B cell (primary cell): ENCODE measurements at regions not wholly inside any gene's neighbourhood (a gene's known extent, or its start where the extent isn't known, plus 50 kb on each side); places are given as distances from the start of the nearest gene placed in this dataset.

Experiments
- ATAC-seq: fragments of 200-7000 bp; cut with Tn5 transposase; one replicate; pipeline ENCODE4 v1.10.0; 2021; ENCODE audit warnings: low read depth, mild to moderate bottlenecking, moderate number of reproducible peaks, moderate library complexity
- CTCF ChIA-PET: fragments of 350-600 bp; sonication (Branson Sonifier 250); formaldehyde crosslinking; loops from one replicate; lab custom pipeline; 2021; ENCODE audit warnings: antibody characterized with exemption, inconsistent platforms; lab: Charles Lee
- POLR2A ChIA-PET: fragments of 350-600 bp; sonication (Branson Sonifier 250); formaldehyde crosslinking; loops from one replicate; lab custom pipeline; 2021; ENCODE audit warnings: antibody characterized with exemption; lab: Charles Lee
- DNase-seq: peaks from one replicate; pipeline ENCODE4 v3.0.0; 2013
- H2AFZ ChIP-seq: 2 replicates; pipeline ENCODE4 v1.6.1; 2012; ENCODE audit warnings: mild to moderate bottlenecking, low read depth, low read length; ENCODE audit not compliant: insufficient read depth, poor library complexity, severe bottlenecking
- H3K27ac ChIP-seq, 2 donors: 1 replicate in 1 of 2; 2 replicates in 1 of 2; pipeline ENCODE4 v1.5.1; 2012 to 2013; ENCODE audit warnings: low read length in 2 of 2, mild to moderate bottlenecking in 2 of 2, moderate library complexity in 1 of 2
- H3K27me3 ChIP-seq, 4 experiments: fragments of 200-600 bp in 1 of 4; sonication (generic) in 1 of 4; replicated peaks in 1 of 4; 1 replicate in 2 of 4; 2 replicates in 2 of 4; pipeline versions ENCODE4 v1.6.1 to v1.7.0; 2013 to 2016; ENCODE audit warnings: low read length in 3 of 4, mild to moderate bottlenecking in 2 of 4, mixed read lengths in 1 of 4, moderate library complexity in 1 of 4; ENCODE audit not compliant: insufficient read depth in 4 of 4, control insufficient read depth in 3 of 4; ENCODE audit errors: control extremely low read depth in 1 of 4
- H3K36me3 ChIP-seq, 2 experiments: replicated peaks in 1 of 2; 1 replicate in 1 of 2; 2 replicates in 1 of 2; pipeline versions ENCODE4 v1.6.1 to v1.7.1; 2013; ENCODE audit warnings: low read length in 1 of 2; ENCODE audit not compliant: insufficient read depth in 2 of 2, control insufficient read depth in 1 of 2; ENCODE audit errors: control extremely low read depth in 1 of 2, extremely low read depth in 1 of 2
- H3K4me1 ChIP-seq, 2 donors: fragments of 200-600 bp in 1 of 2; sonication (generic) in 1 of 2; 1 replicate in 1 of 2; 2 replicates in 1 of 2; pipeline versions ENCODE4 v1.5.1 to v1.6.1; 2013 to 2017; ENCODE audit warnings: low read length in 2 of 2; ENCODE audit not compliant: control insufficient read depth in 2 of 2, insufficient read depth in 2 of 2
- H3K4me2 ChIP-seq: replicated peaks from 2 replicates; pipeline ENCODE3; 2012; ENCODE audit warnings: mild to moderate bottlenecking, low read depth, low read length; ENCODE audit not compliant: poor library complexity, severe bottlenecking
- H3K4me3 ChIP-seq, 5 experiments: fragments of 200-600 bp in 1 of 5; sonication (generic) in 1 of 5; 1 replicate in 3 of 5; 2 replicates in 2 of 5; pipeline versions ENCODE4 v1.5.1 to v1.7.0; 2011 to 2016; ENCODE audit warnings: low read length in 4 of 5, mild to moderate bottlenecking in 4 of 5, low read depth in 2 of 5, control low read depth in 1 of 5, moderate library complexity in 1 of 5; ENCODE audit not compliant: insufficient read depth in 1 of 5; ENCODE audit errors: control extremely low read depth in 1 of 5, extremely low read depth in 1 of 5
- H3K79me2 ChIP-seq: fragments of 200-600 bp; sonication (generic); one replicate; pipeline ENCODE4 v1.6.0; 2016; ENCODE audit warnings: low read length; ENCODE audit not compliant: control insufficient read depth, insufficient read depth
- H3K9ac ChIP-seq: fragments of 200-600 bp; sonication (generic); 2 replicates; pipeline ENCODE4 v1.6.1; 2017; ENCODE audit warnings: mild to moderate bottlenecking, low read length, moderate library complexity
- H3K9me3 ChIP-seq, 3 donors: one replicate each; pipeline versions ENCODE4 v1.6.1 to v1.7.1; 2013; ENCODE audit warnings: low read length in 2 of 3; ENCODE audit not compliant: control insufficient read depth in 2 of 3, insufficient read depth in 1 of 3; ENCODE audit errors: control extremely low read depth in 1 of 3
- H4K20me1 ChIP-seq: 2 replicates; pipeline ENCODE4 v1.6.0; 2012; ENCODE audit warnings: mild to moderate bottlenecking, low read length; ENCODE audit not compliant: insufficient read depth, control insufficient read depth, poor library complexity, severe bottlenecking
- H3K27ac Mint-ChIP-seq: one replicate; pipeline ENCODE4 v1.8.0; 2021; ENCODE audit warnings: mixed read lengths
- H3K27me3 Mint-ChIP-seq: one replicate; pipeline ENCODE4 v1.8.0; 2021; ENCODE audit warnings: mixed read lengths
- H3K4me1 Mint-ChIP-seq: one replicate; pipeline ENCODE4 v1.8.0; 2021; ENCODE audit warnings: mixed read lengths
- H3K4me3 Mint-ChIP-seq: one replicate; pipeline ENCODE4 v1.8.0; 2021; ENCODE audit warnings: mixed read lengths
- H3K9me3 Mint-ChIP-seq: one replicate; pipeline ENCODE4 v1.8.0; 2022; ENCODE audit warnings: mixed read lengths; ENCODE audit not compliant: insufficient read depth
- EZH2 ChIP-seq: IDR thresholded peaks from 2 replicates; pipeline ENCODE4 v1.6.1; 2012; ENCODE audit warnings: borderline replicate concordance, low read depth, mild to moderate bottlenecking, moderate library complexity, low read length; ENCODE audit not compliant: insufficient read depth, poor library complexity, severe bottlenecking
- WGBS: methylation state at CpG from one replicate; pipeline ENCODE4 v1.1.5; 2013; ENCODE audit warnings: missing lambda C conversion rate; ENCODE audit not compliant: insufficient coverage; 5-methylcytosine and 5-hydroxymethylcytosine counted together
- intact Hi-C: fragments of 100-400 bp; cut with micrococcal nuclease; formaldehyde crosslinking; loops from one replicate; pipeline ENCODE4 v1.10.0; 2022
- TF ChIP-seq, protein P1 (sequence below): fragments of 200-600 bp; IDR thresholded peaks from one replicate; pipeline ENCODE4 v1.8.0; 2022; ENCODE audit warnings: antibody characterized with exemption, mild to moderate bottlenecking

DNA sequence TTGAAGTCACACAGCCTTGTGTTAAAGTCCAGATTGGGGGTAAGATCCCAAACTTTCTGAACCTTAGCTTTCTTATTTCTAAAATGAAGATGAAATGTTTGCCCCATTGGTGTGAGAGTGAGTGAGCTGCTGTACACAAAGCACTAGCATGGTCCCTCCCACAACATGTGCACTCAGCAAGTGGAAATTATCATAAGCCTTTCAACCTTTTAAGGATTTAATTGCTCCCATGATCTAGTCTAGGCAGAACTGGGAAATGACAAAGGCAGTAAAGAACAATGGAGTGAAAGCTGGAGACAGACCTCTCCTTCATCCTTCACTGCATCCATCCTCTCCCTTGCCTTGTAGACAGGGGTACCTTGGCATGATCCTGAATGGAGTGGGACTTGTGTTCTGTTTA lies 76.0 kb upstream of the GPR12 start:
- POLR2A ChIA-PET: no interaction called here
- no peak overlapping the region for H3K9ac ChIP-seq
- Mint-ChIP-seq H3K9me3 (no peaks in the 10 kb centered on the region), H3K4me3 (no peak overlapping the region), H3K27me3 (peaks cover 47% of the 10 kb centered on the region), H3K4me1 (no peaks in the 10 kb centered on the region), H3K27ac (no peak overlapping the region)
- peaks cover 0 to 4% (median 0%) of the 10 kb centered on the region in 3 donors for H3K9me3 ChIP-seq
- DNase-seq (no peak), ATAC-seq (no peak)
- no peaks in the 10 kb centered on the region for H3K36me3 ChIP-seq
- TF ChIP-seq, protein P1, sequence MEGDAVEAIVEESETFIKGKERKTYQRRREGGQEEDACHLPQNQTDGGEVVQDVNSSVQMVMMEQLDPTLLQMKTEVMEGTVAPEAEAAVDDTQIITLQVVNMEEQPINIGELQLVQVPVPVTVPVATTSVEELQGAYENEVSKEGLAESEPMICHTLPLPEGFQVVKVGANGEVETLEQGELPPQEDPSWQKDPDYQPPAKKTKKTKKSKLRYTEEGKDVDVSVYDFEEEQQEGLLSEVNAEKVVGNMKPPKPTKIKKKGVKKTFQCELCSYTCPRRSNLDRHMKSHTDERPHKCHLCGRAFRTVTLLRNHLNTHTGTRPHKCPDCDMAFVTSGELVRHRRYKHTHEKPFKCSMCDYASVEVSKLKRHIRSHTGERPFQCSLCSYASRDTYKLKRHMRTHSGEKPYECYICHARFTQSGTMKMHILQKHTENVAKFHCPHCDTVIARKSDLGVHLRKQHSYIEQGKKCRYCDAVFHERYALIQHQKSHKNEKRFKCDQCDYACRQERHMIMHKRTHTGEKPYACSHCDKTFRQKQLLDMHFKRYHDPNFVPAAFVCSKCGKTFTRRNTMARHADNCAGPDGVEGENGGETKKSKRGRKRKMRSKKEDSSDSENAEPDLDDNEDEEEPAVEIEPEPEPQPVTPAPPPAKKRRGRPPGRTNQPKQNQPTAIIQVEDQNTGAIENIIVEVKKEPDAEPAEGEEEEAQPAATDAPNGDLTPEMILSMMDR: no peak
- no peak for TF ChIP-seq EZH2
- CTCF ChIA-PET: no interaction called here
- no peak overlapping the region for H3K27ac ChIP-seq
- H4K20me1 ChIP-seq: no peaks in the 10 kb centered on the region
- no peaks in the 10 kb centered on the region for H3K79me2 ChIP-seq
- intact Hi-C loops: no loop called here
- H3K4me2 ChIP-seq: no peak overlapping the region
- H2AFZ ChIP-seq: no peak overlapping the region
- H3K4me1 ChIP-seq: no peaks in the 10 kb centered on the region
- peaks cover 0 to 4% (median 0%) of the 10 kb centered on the region in 4 experiments for H3K27me3 ChIP-seq
- no peak overlapping the region for H3K4me3 ChIP-seq

DNA sequence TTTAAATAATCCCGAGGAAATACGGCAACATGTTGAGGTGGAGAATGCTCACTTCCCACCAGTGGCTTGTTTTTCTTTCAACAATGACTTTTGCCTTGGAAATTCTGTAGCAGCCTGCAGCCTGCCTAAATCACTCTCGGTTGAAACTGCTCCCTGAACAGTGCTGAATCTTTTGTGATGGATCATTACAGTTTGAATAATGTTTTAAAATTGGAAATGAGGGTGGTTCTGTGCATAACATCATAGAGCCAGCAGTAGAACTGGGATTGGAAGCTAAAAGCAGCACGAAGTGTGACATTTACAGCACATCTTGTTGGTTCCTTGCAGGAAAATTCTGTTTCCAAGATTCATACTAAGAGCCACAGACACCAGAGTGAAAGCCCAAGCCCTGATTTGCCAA lies 74.1 kb upstream of the GPR12 start:
- Mint-ChIP-seq H3K9me3 (no peaks in the 10 kb centered on the region), H3K27ac (no peak overlapping the region), H3K4me3 (no peak overlapping the region), H3K4me1 (no peaks in the 10 kb centered on the region), H3K27me3 (peaks cover 32% of the 10 kb centered on the region)
- 42% methylated on average over 3 of the region's 4 CpGs for WGBS
- no peak overlapping the region for H3K4me2 ChIP-seq
- H3K9me3 ChIP-seq: peaks cover 0 to 4% (median 0%) of the 10 kb centered on the region in 3 donors
- no peak for ATAC-seq
- ChIA-PET POLR2A (no interaction called here), CTCF (no interaction called here)
- no peak overlapping the region for H3K4me3 ChIP-seq
- intact Hi-C loops: no loop called here
- H2AFZ ChIP-seq: no peak overlapping the region
- H3K9ac ChIP-seq: no peak overlapping the region
- H3K27me3 ChIP-seq: peaks cover 0 to 7% (median 0%) of the 10 kb centered on the region in 4 experiments
- H3K4me1 ChIP-seq: no peaks in the 10 kb centered on the region
- DNase-seq: no peak
- no peaks in the 10 kb centered on the region for H3K79me2 ChIP-seq
- no peaks in the 10 kb centered on the region for H3K36me3 ChIP-seq
- H4K20me1 ChIP-seq: no peaks in the 10 kb centered on the region
- no peak for TF ChIP-seq EZH2
- TF ChIP-seq, protein P1: no peak
- H3K27ac ChIP-seq: no peak overlapping the region
